CD8-positive, alpha-beta memory T cell (primary cell): ENCODE measurements at regions not wholly inside any gene's neighbourhood (a gene's known extent, or its start where the extent isn't known, plus 50 kb on each side); places are given as distances from the start of the nearest gene placed in this dataset.

Experiments
- CTCF ChIA-PET: fragments of 350-600 bp; sonication (Branson Sonifier 250); formaldehyde crosslinking; loops from one replicate; lab custom pipeline; 2021; ENCODE audit warnings: antibody characterized with exemption; lab: Charles Lee
- POLR2A ChIA-PET: fragments of 350-600 bp; sonication (Branson Sonifier 250); formaldehyde crosslinking; loops from one replicate; lab custom pipeline; 2021; ENCODE audit warnings: antibody characterized with exemption; lab: Charles Lee
- DNase-seq, 5 donors: peaks; one replicate each; pipeline versions ENCODE4 v3.0.0 to v3.0.0-alpha.2; 2020 to 2022; ENCODE audit warnings: mixed read lengths in 1 of 5
- H3K27ac ChIP-seq: one replicate; pipeline ENCODE4 v1.7.0; 2013; ENCODE audit warnings: low read depth, mild to moderate bottlenecking, low read length, moderate library complexity
- H3K27me3 ChIP-seq: 2 replicates; pipeline ENCODE4 v1.7.0; 2013; ENCODE audit warnings: low read length, mild to moderate bottlenecking; ENCODE audit not compliant: insufficient read depth, poor library complexity, severe bottlenecking
- H3K36me3 ChIP-seq: 2 replicates; pipeline ENCODE4 v1.7.0; 2013; ENCODE audit warnings: mild to moderate bottlenecking, low read length, moderate library complexity; ENCODE audit not compliant: insufficient read depth
- H3K4me1 ChIP-seq: 2 replicates; pipeline ENCODE4 v1.7.0; 2013; ENCODE audit warnings: mild to moderate bottlenecking, low read length, moderate library complexity; ENCODE audit not compliant: insufficient read depth
- H3K4me3 ChIP-seq: 2 replicates; pipeline ENCODE4 v1.7.0; 2013; ENCODE audit warnings: mild to moderate bottlenecking, low read length
- H3K9me3 ChIP-seq: 2 replicates; pipeline ENCODE4 v1.7.0; 2013; ENCODE audit warnings: mild to moderate bottlenecking, low read length
- H3K27ac Mint-ChIP-seq, 8 donors: one replicate each; pipeline ENCODE4 v1.8.0; 2020 to 2021; ENCODE audit warnings: mixed read lengths in 8 of 8, mild to moderate bottlenecking in 6 of 8, inconsistent platforms in 3 of 8, moderate library complexity in 3 of 8
- H3K27me3 Mint-ChIP-seq, 2 donors: one replicate each; pipeline ENCODE4 v1.8.0; 2020 to 2021; ENCODE audit warnings: mixed read lengths in 2 of 2, mild to moderate bottlenecking in 1 of 2, moderate library complexity in 1 of 2
- H3K36me3 Mint-ChIP-seq, 3 donors: one replicate each; pipeline ENCODE4 v1.8.0; 2020 to 2021; ENCODE audit warnings: mixed read lengths in 3 of 3, inconsistent platforms in 1 of 3, mild to moderate bottlenecking in 1 of 3
- H3K4me1 Mint-ChIP-seq, 3 donors: one replicate each; pipeline ENCODE4 v1.8.0; 2020 to 2021; ENCODE audit warnings: mixed read lengths in 3 of 3, inconsistent platforms in 1 of 3, mild to moderate bottlenecking in 1 of 3
- H3K4me3 Mint-ChIP-seq, 7 donors: one replicate each; pipeline ENCODE4 v1.8.0; 2020 to 2021; ENCODE audit warnings: mixed read lengths in 7 of 7, mild to moderate bottlenecking in 6 of 7, moderate library complexity in 4 of 7, inconsistent platforms in 2 of 7
- H3K9me3 Mint-ChIP-seq, 5 donors: one replicate each; pipeline ENCODE4 v1.8.0; 2020 to 2022; ENCODE audit warnings: mixed read lengths in 5 of 5, mild to moderate bottlenecking in 3 of 5, moderate library complexity in 2 of 5, inconsistent platforms in 1 of 5

- Mint-ChIP-seq H3K36me3 (no peaks in the 10 kb centered on the region), H3K4me3 (no peak overlapping the region), H3K27ac (peak overlapping the region in 2 of 8 donors; percentile 39 to 89), H3K4me1 (no peaks in the 10 kb centered on the region), H3K9me3 (no peaks in the 10 kb centered on the region), H3K27me3 (no peaks in the 10 kb centered on the region)
- no peaks in the 10 kb centered on the region for H3K36me3 ChIP-seq
- ChIA-PET POLR2A (no interaction called here), CTCF (no interaction called here)
- no peaks in the 10 kb centered on the region for H3K27me3 ChIP-seq
- no peak overlapping the region for H3K4me3 ChIP-seq
- H3K27ac ChIP-seq, result no peak overlapping the region
- H3K9me3 ChIP-seq, result no peaks in the 10 kb centered on the region
- DNase-seq, result no peak
- no peaks in the 10 kb centered on the region for H3K4me1 ChIP-seq
These were observed 121.6 kb downstream of the PHLDA1 start for GRCh38 chr12:75909714-75910656.

- CTCF ChIA-PET, result interaction anchor here (1.3 to 1.5 kb wide), 2 partner anchors 11 to 111 kb away, joined by 3 read pairs; no protein-coding TSS in a partner anchor
- H3K9me3 ChIP-seq, result no peaks in the 10 kb centered on the region
- no peaks in the 10 kb centered on the region for H3K4me1 Mint-ChIP-seq
- H3K9me3 Mint-ChIP-seq, result no peaks in the 10 kb centered on the region
- no peaks in the 10 kb centered on the region for H3K36me3 Mint-ChIP-seq
- DNase-seq, result no peak
- H3K4me3 ChIP-seq, result no peak overlapping the region
- peak overlapping the region in 1 of 8 donors; percentile 48 for H3K27ac Mint-ChIP-seq
- no peaks in the 10 kb centered on the region for H3K4me1 ChIP-seq
- no peak overlapping the region for H3K4me3 Mint-ChIP-seq
- no peaks in the 10 kb centered on the region for H3K27me3 Mint-ChIP-seq
- no peak overlapping the region for H3K27ac ChIP-seq
- no peaks in the 10 kb centered on the region for H3K36me3 ChIP-seq
- POLR2A ChIA-PET, result no interaction called here
- no peaks in the 10 kb centered on the region for H3K27me3 ChIP-seq
These were observed 122.5 kb downstream of the PHLDA1 start for GRCh38 chr12:75908961-75909605.

GRCh38 chr12:75905922-75906321 is 125.7 kb downstream of the PHLDA1 start:
- no peaks in the 10 kb centered on the region for H3K4me1 ChIP-seq
- Mint-ChIP-seq H3K4me1 (no peaks in the 10 kb centered on the region), H3K4me3 (no peak overlapping the region), H3K9me3 (no peaks in the 10 kb centered on the region), H3K27ac (no peak overlapping the region), H3K27me3 (no peaks in the 10 kb centered on the region), H3K36me3 (no peaks in the 10 kb centered on the region)
- H3K4me3 ChIP-seq, result no peak overlapping the region
- ChIA-PET POLR2A (no interaction called here), CTCF (no interaction called here)
- no peaks in the 10 kb centered on the region for H3K36me3 ChIP-seq
- no peak for DNase-seq
- no peaks in the 10 kb centered on the region for H3K9me3 ChIP-seq
- no peak overlapping the region for H3K27ac ChIP-seq
- H3K27me3 ChIP-seq, result no peaks in the 10 kb centered on the region

GRCh38 chr12:75900781-75901254 is 130.8 kb downstream of the PHLDA1 start:
- no peaks in the 10 kb centered on the region for H3K9me3 ChIP-seq
- no peak overlapping the region for H3K4me3 Mint-ChIP-seq
- no peaks in the 10 kb centered on the region for H3K4me1 ChIP-seq
- DNase-seq, result no peak
- H3K9me3 Mint-ChIP-seq, result no peaks in the 10 kb centered on the region
- H3K4me1 Mint-ChIP-seq, result no peaks in the 10 kb centered on the region
- no peaks in the 10 kb centered on the region for H3K36me3 Mint-ChIP-seq
- no peak overlapping the region for H3K4me3 ChIP-seq
- peaks cover 6 to 20% of the 10 kb centered on the region in 2 donors for H3K27me3 Mint-ChIP-seq
- ChIA-PET POLR2A (no interaction called here), CTCF (no interaction called here)
- H3K27ac Mint-ChIP-seq, result no peak overlapping the region
- no peaks in the 10 kb centered on the region for H3K36me3 ChIP-seq
- no peak overlapping the region for H3K27ac ChIP-seq
- H3K27me3 ChIP-seq, result no peaks in the 10 kb centered on the region

GRCh38 chr12:75900226-75900625 is 131.3 kb downstream of the PHLDA1 start:
- CTCF ChIA-PET, result no interaction called here
- Histone ChIP-seq H3K4me1 (no peaks in the 10 kb centered on the region), H3K27ac (no peak overlapping the region), H3K9me3 (no peaks in the 10 kb centered on the region), H3K27me3 (no peaks in the 10 kb centered on the region), H3K36me3 (no peaks in the 10 kb centered on the region), H3K4me3 (no peak overlapping the region)
- H3K4me1 Mint-ChIP-seq, result no peaks in the 10 kb centered on the region
- H3K36me3 Mint-ChIP-seq, result no peaks in the 10 kb centered on the region
- peaks cover 6 to 24% of the 10 kb centered on the region in 2 donors for H3K27me3 Mint-ChIP-seq
- no peaks in the 10 kb centered on the region for H3K9me3 Mint-ChIP-seq
- H3K27ac Mint-ChIP-seq, result no peak overlapping the region
- POLR2A ChIA-PET, result no interaction called here
- no peak for DNase-seq
- no peak overlapping the region for H3K4me3 Mint-ChIP-seq

- H3K9me3 Mint-ChIP-seq, result no peaks in the 10 kb centered on the region
- H3K27me3 ChIP-seq, result no peaks in the 10 kb centered on the region
- H3K4me3 ChIP-seq, result no peak overlapping the region
- no peaks in the 10 kb centered on the region for H3K9me3 ChIP-seq
- H3K36me3 Mint-ChIP-seq, result no peaks in the 10 kb centered on the region
- no peak overlapping the region for H3K27ac ChIP-seq
- DNase-seq, result no peak
- POLR2A ChIA-PET, result no interaction called here
- CTCF ChIA-PET, result interaction anchor here (1.8 kb wide), 1 partner anchor 136 kb away, joined by 4 read pairs; the partner anchor contains the start of gene PHLDA1
- H3K27ac Mint-ChIP-seq, result no peak overlapping the region
- no peaks in the 10 kb centered on the region for H3K4me1 ChIP-seq
- H3K36me3 ChIP-seq, result no peaks in the 10 kb centered on the region
- H3K4me3 Mint-ChIP-seq, result no peak overlapping the region
- H3K4me1 Mint-ChIP-seq, result no peaks in the 10 kb centered on the region
- H3K27me3 Mint-ChIP-seq, result peaks cover 6 to 24% of the 10 kb centered on the region in 2 donors
These were observed 136.4 kb downstream of the PHLDA1 start for GRCh38 chr12:75894965-75895754.

GRCh38 chr12:75893765-75894164 is 137.8 kb downstream of the PHLDA1 start:
- H3K27ac ChIP-seq, result no peak overlapping the region
- no peaks in the 10 kb centered on the region for H3K4me1 ChIP-seq
- H3K4me3 Mint-ChIP-seq, result no peak overlapping the region
- no peak for DNase-seq
- POLR2A ChIA-PET, result interaction anchor here (0.8 kb wide), 1 partner anchor 138 kb away, joined by 3 read pairs; no protein-coding TSS in a partner anchor
- H3K9me3 Mint-ChIP-seq, result no peaks in the 10 kb centered on the region
- no peak overlapping the region for H3K27ac Mint-ChIP-seq
- H3K27me3 Mint-ChIP-seq, result peaks cover 8 to 21% of the 10 kb centered on the region in 2 donors
- no peaks in the 10 kb centered on the region for H3K4me1 Mint-ChIP-seq
- H3K9me3 ChIP-seq, result no peaks in the 10 kb centered on the region
- no peaks in the 10 kb centered on the region for H3K36me3 ChIP-seq
- no peak overlapping the region for H3K4me3 ChIP-seq
- H3K27me3 ChIP-seq, result no peaks in the 10 kb centered on the region
- CTCF ChIA-PET, result interaction anchor here (1.8 kb wide), 1 partner anchor 138 kb away, joined by 4 read pairs; the partner anchor contains the start of gene PHLDA1
- H3K36me3 Mint-ChIP-seq, result no peaks in the 10 kb centered on the region
